WTC11 (cell line): ENCODE measurements at regions not wholly inside any gene's neighbourhood (a gene's known extent, or its start where the extent isn't known, plus 50 kb on each side); places are given as distances from the start of the nearest gene placed in this dataset.

Experiments
- ATAC-seq: fragments of 200-7000 bp; cut with Tn5 transposase; 2 replicates; pipeline ENCODE4 v1.10.0; 2021; ENCODE audit warnings: mild to moderate bottlenecking, moderate library complexity
- CTCF ChIA-PET: fragments of 300-600 bp; sonication (Branson Sonifier 250); formaldehyde crosslinking; loops from one replicate; lab custom pipeline; 2021; ENCODE audit warnings: antibody characterized with exemption; lab: Charles Lee
- POLR2A ChIA-PET: fragments of 350-600 bp; sonication (Branson Sonifier 250); formaldehyde crosslinking; loops from one replicate; lab custom pipeline; 2021; ENCODE audit warnings: antibody characterized with exemption; lab: Charles Lee
- DNase-seq: peaks from one replicate; pipeline ENCODE4 v3.0.0; 2021; ENCODE audit warnings: low spot score
- H3K27ac Mint-ChIP-seq: 2 replicates; pipeline ENCODE4 v1.8.0; 2021; ENCODE audit warnings: mixed read lengths
- H3K27me3 Mint-ChIP-seq: 2 replicates; pipeline ENCODE4 v1.8.0; 2021; ENCODE audit warnings: low read depth, mild to moderate bottlenecking, moderate library complexity, mixed read lengths
- H3K36me3 Mint-ChIP-seq: 2 replicates; pipeline ENCODE4 v1.8.0; 2021; ENCODE audit warnings: mixed read lengths
- H3K4me1 Mint-ChIP-seq: 2 replicates; pipeline ENCODE4 v1.8.0; 2022; ENCODE audit warnings: mixed read lengths
- H3K4me3 Mint-ChIP-seq: 2 replicates; pipeline ENCODE4 v1.8.0; 2021; ENCODE audit warnings: mild to moderate bottlenecking, moderate library complexity, mixed read lengths
- H3K9me3 Mint-ChIP-seq: 2 replicates; pipeline ENCODE4 v1.8.0; 2021; ENCODE audit warnings: mixed read lengths
- ARID4B ChIP-seq: sonication (generic); formaldehyde crosslinking; IDR thresholded peaks from 2 replicates; pipeline ENCODE4 v1.8.0; 2023; ENCODE audit warnings: missing genetic modification reagents, mild to moderate bottlenecking, borderline replicate concordance
- ATF2 ChIP-seq: sonication (generic); formaldehyde crosslinking; IDR thresholded peaks from 2 replicates; pipeline ENCODE4 v1.8.1; 2022; ENCODE audit warnings: low read depth, missing genetic modification reagents, borderline replicate concordance
- E2F4 ChIP-seq: sonication (generic); formaldehyde crosslinking; IDR thresholded peaks from 2 replicates; pipeline ENCODE4 v1.8.1; 2022; ENCODE audit warnings: low read depth, mild to moderate bottlenecking, moderate library complexity, missing genetic modification reagents, borderline replicate concordance
- ERG ChIP-seq: fragments of 250-450 bp; sonication (Bioruptor Pico); IDR thresholded peaks from 2 replicates; pipeline ENCODE4 v1.8.0; 2021; ENCODE audit warnings: mild to moderate bottlenecking
- FOXJ3 ChIP-seq: sonication (generic); formaldehyde crosslinking; IDR thresholded peaks from 2 replicates; pipeline ENCODE4 v1.9.0; 2021; ENCODE audit warnings: missing genetic modification reagents, mild to moderate bottlenecking, borderline replicate concordance
- FOXP1 ChIP-seq: sonication (generic); formaldehyde crosslinking; IDR thresholded peaks from 2 replicates; pipeline ENCODE4 v1.8.0; 2022; ENCODE audit warnings: missing genetic modification reagents, mild to moderate bottlenecking, moderate library complexity, borderline replicate concordance
- MAX ChIP-seq: sonication (generic); formaldehyde crosslinking; IDR thresholded peaks from 2 replicates; pipeline ENCODE4 v1.8.0; 2022; ENCODE audit warnings: mild to moderate bottlenecking, missing genetic modification reagents
- MYBL2 ChIP-seq: sonication (generic); formaldehyde crosslinking; IDR thresholded peaks from 2 replicates; pipeline ENCODE4 v1.8.1; 2023; ENCODE audit warnings: mild to moderate bottlenecking, moderate library complexity, missing genetic modification reagents
- NFATC4 ChIP-seq: fragments of 250-450 bp; sonication (Bioruptor Pico); IDR thresholded peaks from 2 replicates; pipeline ENCODE4 v1.9.0; 2021; ENCODE audit warnings: mild to moderate bottlenecking
- RORB ChIP-seq: fragments of 250-450 bp; sonication (Bioruptor Pico); IDR thresholded peaks from 2 replicates; pipeline ENCODE4 v1.9.0; 2021; ENCODE audit warnings: mild to moderate bottlenecking
- TEAD1 ChIP-seq: sonication (generic); formaldehyde crosslinking; IDR thresholded peaks from 2 replicates; pipeline ENCODE4 v1.8.0; 2022; ENCODE audit warnings: mild to moderate bottlenecking, missing genetic modification reagents
- ZNF219 ChIP-seq: sonication (generic); formaldehyde crosslinking; IDR thresholded peaks from 2 replicates; pipeline ENCODE4 v1.8.0; 2023; ENCODE audit warnings: missing genetic modification reagents, mild to moderate bottlenecking, borderline replicate concordance
- ZNF396 ChIP-seq: fragments of 250-450 bp; sonication (Bioruptor Pico); IDR thresholded peaks from 2 replicates; pipeline ENCODE4 v1.8.0; 2021; ENCODE audit warnings: mild to moderate bottlenecking, moderate library complexity, borderline replicate concordance
- ZNF425 ChIP-seq: fragments of 250-450 bp; sonication (Bioruptor Pico); conservative IDR thresholded peaks from 2 replicates; pipeline ENCODE4 v1.9.0; 2021; ENCODE audit warnings: mild to moderate bottlenecking

GRCh38 chr11:30758518-30758917, 172.4 kb upstream of the MPPED2 start (continued):
- TF ChIP-seq FOXJ3, result no peak
- no peak for TF ChIP-seq MYBL2 (CRISPR knock-in tag)
- no peak for TF ChIP-seq ZNF396
- TF ChIP-seq E2F4 (CRISPR knock-in tag), result no peak
- no peak for TF ChIP-seq ARID4B (CRISPR knock-in tag)
- no peak for TF ChIP-seq MAX (CRISPR knock-in tag)
- no peak for TF ChIP-seq ATF2 (CRISPR knock-in tag)
- no peak for TF ChIP-seq FOXP1 (CRISPR knock-in tag)
- TF ChIP-seq, all 79 proteins: peak for 0

- peaks cover 41% of the 10 kb centered on the region for H3K9me3 Mint-ChIP-seq
- no peak for ATAC-seq
- no peak overlapping the region for H3K4me3 Mint-ChIP-seq
Measured at GRCh38 chr11:30758012-30758411, 171.9 kb upstream of the MPPED2 start.

GRCh38 chr11:30753994-30754393, 167.8 kb upstream of the MPPED2 start:
- Mint-ChIP-seq H3K27ac (no peak overlapping the region), H3K36me3 (peaks cover 3% of the 10 kb centered on the region; the same call in 1 of the 2 replicates), H3K4me1 (peaks cover 25% of the 10 kb centered on the region), H3K9me3 (peaks cover 27% of the 10 kb centered on the region), H3K27me3 (peaks cover 25% of the 10 kb centered on the region), H3K4me3 (no peak overlapping the region)
- no peak for TF ChIP-seq RORB (CRISPR knock-in tag)
- TF ChIP-seq ZNF219 (CRISPR knock-in tag), result no peak
- no peak for ATAC-seq
- DNase-seq, result no peak
- POLR2A ChIA-PET, result no interaction called here
- CTCF ChIA-PET, result no interaction called here

More at GRCh38 chr11:30758012-30758411, 171.9 kb upstream of the MPPED2 start:
- TF ChIP-seq TEAD1 (CRISPR knock-in tag), result no peak
- no peak for TF ChIP-seq ERG (CRISPR knock-in tag)
- Mint-ChIP-seq H3K36me3 (peaks cover 20% of the 10 kb centered on the region), H3K27ac (no peak overlapping the region), H3K4me1 (no peaks in the 10 kb centered on the region), H3K27me3 (no peaks in the 10 kb centered on the region)
- POLR2A ChIA-PET, result no interaction called here
- CTCF ChIA-PET, result no interaction called here
- DNase-seq, result no peak

- H3K4me3 Mint-ChIP-seq, result no peak overlapping the region
- TF ChIP-seq ARID4B (CRISPR knock-in tag), result no peak
- no peak for TF ChIP-seq NFATC4 (CRISPR knock-in tag)
- TF ChIP-seq ZNF219 (CRISPR knock-in tag), result no peak
- no peak for TF ChIP-seq ZNF425 (CRISPR knock-in tag)
Measured at GRCh38 chr11:30753504-30753903, 167.4 kb upstream of the MPPED2 start.

More at GRCh38 chr11:30753504-30753903, 167.4 kb upstream of the MPPED2 start:
- Mint-ChIP-seq H3K4me1 (peaks cover 30% of the 10 kb centered on the region), H3K27me3 (peaks cover 29% of the 10 kb centered on the region), H3K9me3 (peaks cover 27% of the 10 kb centered on the region), H3K27ac (no peak overlapping the region), H3K36me3 (peaks cover 3% of the 10 kb centered on the region; the same call in 1 of the 2 replicates)
- DNase-seq, result no peak
- ChIA-PET CTCF (no interaction called here), POLR2A (no interaction called here)
- ATAC-seq, result no peak
